Transverse colon (tissue), 4 donors: ENCODE measurements at regions not wholly inside any gene's neighbourhood (a gene's known extent, or its start where the extent isn't known, plus 50 kb on each side); places are given as distances from the start of the nearest gene placed in this dataset.

ENCODE experiments used
- DNase-seq: peaks from one replicate; pipeline ENCODE4 v3.0.0-alpha.2; 2019
- H3K27ac ChIP-seq, 4 donors: fragments of 200-600 bp; sonication (generic); 2 replicates each; pipeline ENCODE4 v1.5.1; 2016 to 2018; ENCODE audit warnings: inconsistent platforms in 4 of 4
- H3K27me3 ChIP-seq: fragments of 200-600 bp; sonication (generic); 2 replicates; pipeline ENCODE4 v1.5.1; 2017; ENCODE audit warnings: inconsistent platforms
- H3K36me3 ChIP-seq, 4 donors: fragments of 200-600 bp; sonication (generic); 2 replicates each; pipeline ENCODE4 v1.5.1; 2017 to 2019; ENCODE audit warnings: inconsistent platforms in 4 of 4
- H3K4me1 ChIP-seq, 4 donors: fragments of 200-600 bp; sonication (generic); 2 replicates each; pipeline ENCODE4 v1.5.1; 2017 to 2020; ENCODE audit warnings: inconsistent platforms in 4 of 4
- H3K4me3 ChIP-seq, 4 donors: fragments of 200-600 bp; sonication (generic); 1 replicate in 1 of 4; 2 replicates in 3 of 4; pipeline versions ENCODE4 v1.5.1 to v1.6.1; 2017 to 2019; ENCODE audit warnings: inconsistent platforms in 4 of 4
- H3K9me3 ChIP-seq, 2 donors: fragments of 200-600 bp; sonication (generic); 2 replicates each; pipeline ENCODE4 v1.5.1; 2017 to 2019; ENCODE audit warnings: inconsistent platforms in 2 of 2
- EP300 ChIP-seq: sonication (generic); formaldehyde crosslinking; IDR thresholded peaks from one replicate; pipeline ENCODE4 v1.6.1; 2017; ENCODE audit warnings: antibody characterized with exemption, low read depth
- POLR2A ChIP-seq: fragments of 450-650 bp; IDR thresholded peaks from one replicate; pipeline ENCODE4 v1.6.1; 2016; ENCODE audit warnings: antibody characterized with exemption, mild to moderate bottlenecking, moderate library complexity
- POLR2AphosphoS5 ChIP-seq, 3 donors: sonication (generic); formaldehyde crosslinking; IDR thresholded peaks; one replicate each; pipeline ENCODE4 v1.6.1; 2016; ENCODE audit warnings: antibody characterized with exemption in 3 of 3
- WGBS, 2 donors: methylation state at CpG; one replicate each; pipeline ENCODE4 v1.1.5; 2018; ENCODE audit warnings: low coverage in 1 of 2; 5-methylcytosine and 5-hydroxymethylcytosine counted together
- in situ Hi-C, 4 donors: fragments of 200-750 bp; cut with MboI; loops; one replicate each; pipeline versions ENCODE4 v1.15.0 to v1.15.1; 2017; ENCODE audit warnings: low sequenced_read_pairs in 3 of 4, low pct_ligation_motif_present in 1 of 4, low pct_unique_long_range_greater_than_20kb in 1 of 4
- intact Hi-C: fragments of 100-400 bp; cut with DNase I; formaldehyde crosslinking; loops from one replicate; pipeline ENCODE4 v1.15.1; 2023; ENCODE audit warnings: low total_unique reads
- TF ChIP-seq, protein P1 (sequence below), 5 experiments: fragments of 200-600 bp in 3 of 5; fragments of 450-650 bp in 2 of 5; sonication (generic) in 3 of 5; IDR thresholded peaks; 1 replicate in 2 of 5; 2 replicates in 3 of 5; pipeline ENCODE4 v1.5.1; 2016 to 2017; ENCODE audit warnings: antibody characterized with exemption in 5 of 5, inconsistent platforms in 3 of 5, mild to moderate bottlenecking in 2 of 5, moderate library complexity in 1 of 5

DNA sequence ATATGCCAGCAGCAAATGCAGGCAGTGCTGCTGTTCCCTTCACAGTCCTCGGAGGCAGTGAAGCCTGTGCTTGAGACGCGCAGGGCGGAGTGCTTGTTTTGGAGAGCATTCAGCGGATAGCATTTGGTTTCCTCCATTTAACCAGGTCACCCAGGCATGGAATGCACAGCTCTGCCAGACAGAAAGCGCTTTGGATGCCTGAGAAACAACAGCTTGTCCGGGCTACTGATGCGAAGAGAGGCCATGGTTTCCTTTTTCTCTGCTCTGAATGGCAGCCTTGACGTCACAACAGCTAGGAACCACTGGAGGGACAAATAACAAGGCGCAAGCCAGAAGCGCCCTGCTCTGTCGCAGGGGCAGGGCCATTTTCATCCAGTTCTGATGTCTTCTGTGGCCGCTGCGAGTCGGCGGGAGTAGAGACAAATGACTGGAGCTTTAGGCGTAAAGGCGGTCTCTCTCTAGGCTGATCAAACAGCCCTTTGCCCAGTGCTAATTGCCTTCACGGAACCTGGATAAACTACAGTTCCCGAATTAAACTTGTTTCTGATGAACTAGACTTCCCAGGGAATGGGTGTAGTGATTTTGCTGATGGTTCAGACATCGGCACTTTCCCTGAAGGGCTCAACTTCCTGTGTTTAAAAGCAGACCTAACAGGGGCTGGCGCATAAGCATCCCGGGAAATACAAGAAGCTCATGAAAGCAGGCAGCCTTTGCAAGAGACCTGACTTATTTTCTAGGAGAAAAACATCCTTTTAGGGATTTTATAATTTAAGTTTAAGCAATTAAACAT is 187.6 kb upstream of the KLF14 start:
- TF ChIP-seq, protein P1, sequence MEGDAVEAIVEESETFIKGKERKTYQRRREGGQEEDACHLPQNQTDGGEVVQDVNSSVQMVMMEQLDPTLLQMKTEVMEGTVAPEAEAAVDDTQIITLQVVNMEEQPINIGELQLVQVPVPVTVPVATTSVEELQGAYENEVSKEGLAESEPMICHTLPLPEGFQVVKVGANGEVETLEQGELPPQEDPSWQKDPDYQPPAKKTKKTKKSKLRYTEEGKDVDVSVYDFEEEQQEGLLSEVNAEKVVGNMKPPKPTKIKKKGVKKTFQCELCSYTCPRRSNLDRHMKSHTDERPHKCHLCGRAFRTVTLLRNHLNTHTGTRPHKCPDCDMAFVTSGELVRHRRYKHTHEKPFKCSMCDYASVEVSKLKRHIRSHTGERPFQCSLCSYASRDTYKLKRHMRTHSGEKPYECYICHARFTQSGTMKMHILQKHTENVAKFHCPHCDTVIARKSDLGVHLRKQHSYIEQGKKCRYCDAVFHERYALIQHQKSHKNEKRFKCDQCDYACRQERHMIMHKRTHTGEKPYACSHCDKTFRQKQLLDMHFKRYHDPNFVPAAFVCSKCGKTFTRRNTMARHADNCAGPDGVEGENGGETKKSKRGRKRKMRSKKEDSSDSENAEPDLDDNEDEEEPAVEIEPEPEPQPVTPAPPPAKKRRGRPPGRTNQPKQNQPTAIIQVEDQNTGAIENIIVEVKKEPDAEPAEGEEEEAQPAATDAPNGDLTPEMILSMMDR (IDR thresholded peaks at IDR 0.05): peak in 1 of 5 experiments; percentile 34
- no peak for TF ChIP-seq EP300
- TF ChIP-seq POLR2AphosphoS5 (IDR thresholded peaks at IDR 0.05): peak in 2 of 3 donors; percentile 19 to 65
- TF ChIP-seq POLR2A: peak; percentile 43
- Histone ChIP-seq H3K4me1 (peaks cover 33 to 88% (median 75%) of the 10 kb centered on the region in 4 donors), H3K9me3 (no peaks in the 10 kb centered on the region), H3K36me3 (no peaks in the 10 kb centered on the region), H3K4me3 (peak overlapping the region in 3 of 4 donors; percentile 7 to 28 (median 23)), H3K27ac (peak overlapping the region; percentile 84 to 94 (median 88)), H3K27me3 (no peaks in the 10 kb centered on the region)
- in situ Hi-C loops (no loop called here), intact Hi-C loops (no loop called here)
- peak; percentile 61 for DNase-seq
- 20 to 58% methylated on average over 2 to 23 of the region's 23 CpGs for WGBS, 2 donors

DNA sequence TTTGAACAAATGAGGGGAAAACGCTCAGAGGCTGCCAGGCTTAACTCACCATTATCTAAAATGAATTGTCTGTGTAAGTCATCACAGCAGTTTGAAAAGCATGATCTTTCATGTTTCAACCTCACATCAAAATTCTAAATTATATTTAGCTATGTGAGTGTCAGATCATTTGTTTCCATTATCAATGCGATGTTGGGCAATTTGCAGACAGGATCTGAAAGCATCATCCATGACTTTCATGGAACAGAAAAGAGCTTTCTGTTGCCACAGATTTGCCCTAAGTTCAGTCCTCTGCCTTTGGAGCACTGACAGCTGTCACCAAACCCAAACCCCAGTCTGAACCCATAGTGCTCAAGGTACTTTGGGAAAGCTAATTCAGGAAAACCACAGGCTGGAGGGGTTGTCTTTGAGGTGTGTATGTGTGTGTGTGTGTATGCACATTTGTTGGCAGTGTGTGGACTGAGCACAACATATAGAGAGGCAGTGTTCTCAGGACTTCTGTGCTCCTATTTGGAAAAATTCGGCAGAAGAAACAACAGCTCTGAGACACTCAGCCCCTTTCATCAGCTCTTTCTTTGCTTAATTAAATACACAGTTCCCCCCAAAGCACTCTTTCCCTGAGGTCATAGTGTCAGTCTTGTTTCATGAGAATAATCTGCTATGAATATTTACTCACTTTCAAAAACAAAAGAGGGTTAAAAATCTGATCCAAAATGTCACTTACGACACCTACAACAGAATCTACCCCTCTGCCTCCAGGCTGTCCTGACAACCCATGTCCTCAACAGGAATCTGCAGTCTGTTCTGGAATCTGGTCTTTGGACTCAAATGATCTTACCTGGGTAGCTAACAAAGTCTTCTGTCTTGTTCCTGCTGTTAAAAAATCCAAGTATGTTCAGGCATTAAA is 188.5 kb upstream of the KLF14 start:
- no peak for TF ChIP-seq POLR2A
- no peak for TF ChIP-seq EP300
- TF ChIP-seq, protein P1 (IDR thresholded peaks at IDR 0.05): no peak
- no peak for TF ChIP-seq POLR2AphosphoS5 (IDR thresholded peaks at IDR 0.05)
- Histone ChIP-seq H3K36me3 (no peaks in the 10 kb centered on the region), H3K9me3 (no peaks in the 10 kb centered on the region), H3K27me3 (no peaks in the 10 kb centered on the region), H3K4me3 (peak overlapping the region in 2 of 4 donors; percentile 23 to 28), H3K4me1 (peaks cover 27 to 80% (median 67%) of the 10 kb centered on the region in 4 donors), H3K27ac (peak overlapping the region; percentile 84 to 94 (median 88))
- in situ Hi-C loops: no loop called here
- 44 to 46% methylated on average over 3 to 4 of the region's 4 CpGs for WGBS, 2 donors
- no peak for DNase-seq
- intact Hi-C loops: no loop called here

DNA sequence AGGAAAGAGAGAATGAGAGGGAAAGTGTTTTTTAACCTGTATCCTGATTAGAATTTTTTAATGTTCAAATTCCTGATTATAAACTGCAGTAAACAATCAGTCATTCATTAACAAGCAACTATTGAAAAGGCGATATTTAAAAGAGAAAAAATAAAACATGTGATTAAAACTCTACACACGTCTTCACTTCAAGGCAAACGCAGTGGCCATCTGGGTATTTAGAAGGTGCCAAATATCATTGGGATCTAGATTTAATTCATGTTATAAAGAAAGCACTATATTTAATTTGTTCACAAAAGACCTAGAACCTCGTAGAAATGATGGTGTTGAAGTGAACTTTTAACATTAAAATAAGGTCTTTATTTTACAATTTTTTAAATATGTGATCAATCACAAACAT is 189.4 kb upstream of the KLF14 start:
- TF ChIP-seq EP300 (no peak), POLR2AphosphoS5 (IDR thresholded peaks at IDR 0.05) (no peak), POLR2A (no peak)
- TF ChIP-seq, protein P1 (IDR thresholded peaks at IDR 0.05): no peak
- in situ Hi-C loops (no loop called here), intact Hi-C loops (no loop called here)
- Histone ChIP-seq H3K27ac (peak overlapping the region; percentile 84 to 94 (median 88)), H3K36me3 (no peaks in the 10 kb centered on the region), H3K4me3 (no peak overlapping the region), H3K27me3 (no peaks in the 10 kb centered on the region), H3K4me1 (peaks cover 21 to 71% (median 59%) of the 10 kb centered on the region in 4 donors), H3K9me3 (no peaks in the 10 kb centered on the region)
- DNase-seq: no peak
- WGBS, 2 donors: 53 to 55% methylated on average over 4 of the region's 4 CpGs

DNA sequence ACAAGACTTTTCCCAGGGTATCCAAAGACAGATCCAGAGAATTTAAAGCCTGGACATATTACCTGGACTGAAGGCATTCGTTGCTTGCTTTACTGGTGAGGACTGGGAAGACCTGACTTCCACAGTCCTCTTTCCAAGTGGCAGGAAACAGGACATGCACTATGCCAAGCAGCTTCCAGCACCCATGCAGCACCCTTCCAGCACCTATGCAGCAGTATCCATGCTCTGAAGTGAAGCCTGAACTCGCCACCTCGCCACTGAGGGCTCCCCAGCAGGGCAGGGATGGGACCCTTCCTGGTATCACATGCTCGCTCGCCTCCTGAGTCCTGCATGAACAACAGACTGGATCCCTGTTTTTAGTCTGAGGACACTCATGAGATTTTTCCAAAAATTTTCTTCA is 189.9 kb upstream of the KLF14 start:
- in situ Hi-C loops (no loop called here), intact Hi-C loops (no loop called here)
- no peak for TF ChIP-seq EP300
- TF ChIP-seq, protein P1 (IDR thresholded peaks at IDR 0.05): no peak
- TF ChIP-seq POLR2AphosphoS5 (IDR thresholded peaks at IDR 0.05): no peak
- no peak for TF ChIP-seq POLR2A
- no peaks in the 10 kb centered on the region for H3K36me3 ChIP-seq
- no peak for DNase-seq
- no peak overlapping the region for H3K4me3 ChIP-seq
- peaks cover 16 to 65% (median 53%) of the 10 kb centered on the region in 4 donors for H3K4me1 ChIP-seq
- 33 to 84% methylated on average over 1 to 5 of the region's 5 CpGs for WGBS, 2 donors
- H3K27me3 ChIP-seq: no peaks in the 10 kb centered on the region
- H3K27ac ChIP-seq: peak overlapping the region; percentile 23 to 94 (median 88)
- no peaks in the 10 kb centered on the region for H3K9me3 ChIP-seq
